ENCODE measurements at regions not wholly inside any gene's neighbourhood (a gene's known extent, or its start where the extent isn't known, plus 50 kb on each side); places are given as distances from the start of the nearest gene placed in this dataset.

DNA sequence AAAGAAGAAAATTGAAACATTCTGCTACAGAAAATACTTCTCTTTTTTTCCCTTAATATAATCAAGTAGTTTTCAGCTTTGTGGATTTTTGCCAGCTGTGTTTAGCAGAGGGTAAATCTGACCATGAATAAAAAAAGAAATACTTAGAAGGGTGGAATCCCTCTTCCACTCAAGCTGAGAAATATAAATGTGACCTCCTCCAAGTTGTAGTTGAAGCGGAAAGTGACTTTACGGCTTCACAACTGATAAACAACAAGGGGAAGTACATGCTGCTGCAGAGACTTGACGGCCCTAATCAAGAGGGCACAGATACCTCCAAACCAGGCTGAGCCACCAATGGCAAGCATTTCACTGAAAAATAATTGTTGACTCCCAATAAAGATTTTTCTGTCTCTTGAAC is 785.0 kb downstream of the SLITRK5 start:
- no peaks in the 10 kb centered on the region for H3K27me3 ChIP-seq
- no peaks in the 10 kb centered on the region for H3K4me1 ChIP-seq
- TF ChIP-seq, protein P1, sequence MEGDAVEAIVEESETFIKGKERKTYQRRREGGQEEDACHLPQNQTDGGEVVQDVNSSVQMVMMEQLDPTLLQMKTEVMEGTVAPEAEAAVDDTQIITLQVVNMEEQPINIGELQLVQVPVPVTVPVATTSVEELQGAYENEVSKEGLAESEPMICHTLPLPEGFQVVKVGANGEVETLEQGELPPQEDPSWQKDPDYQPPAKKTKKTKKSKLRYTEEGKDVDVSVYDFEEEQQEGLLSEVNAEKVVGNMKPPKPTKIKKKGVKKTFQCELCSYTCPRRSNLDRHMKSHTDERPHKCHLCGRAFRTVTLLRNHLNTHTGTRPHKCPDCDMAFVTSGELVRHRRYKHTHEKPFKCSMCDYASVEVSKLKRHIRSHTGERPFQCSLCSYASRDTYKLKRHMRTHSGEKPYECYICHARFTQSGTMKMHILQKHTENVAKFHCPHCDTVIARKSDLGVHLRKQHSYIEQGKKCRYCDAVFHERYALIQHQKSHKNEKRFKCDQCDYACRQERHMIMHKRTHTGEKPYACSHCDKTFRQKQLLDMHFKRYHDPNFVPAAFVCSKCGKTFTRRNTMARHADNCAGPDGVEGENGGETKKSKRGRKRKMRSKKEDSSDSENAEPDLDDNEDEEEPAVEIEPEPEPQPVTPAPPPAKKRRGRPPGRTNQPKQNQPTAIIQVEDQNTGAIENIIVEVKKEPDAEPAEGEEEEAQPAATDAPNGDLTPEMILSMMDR (IDR thresholded peaks at IDR 0.05), result no peak
- TF ChIP-seq POLR2A (IDR thresholded peaks at IDR 0.05), result no peak
- no peak for TF ChIP-seq EP300 (IDR thresholded peaks at IDR 0.05; ENCODE audit: low read depth)
- no peak for TF ChIP-seq POLR2AphosphoS5 (IDR thresholded peaks at IDR 0.05)
- in situ Hi-C loops (cut with MboI; ENCODE audit: low pct_ligation_motif_present in 1 of 4, low pct_unique_long_range_greater_than_20kb in 1 of 4, low sequenced_read_pairs in 3 of 4), result no loop called here
- no peak for DNase-seq
- no peaks in the 10 kb centered on the region for H3K36me3 ChIP-seq
- intact Hi-C loops (cut with DNase I; ENCODE audit: low total_unique reads), result no loop called here
- no peaks in the 10 kb centered on the region for H3K9me3 ChIP-seq
- WGBS, 2 donors (ENCODE audit: low coverage in 1 of 2), result 54 to 62% methylated on average over 3 of the region's 3 CpGs
- no peak overlapping the region for H3K4me3 ChIP-seq
- H3K27ac ChIP-seq, result no peak overlapping the region

DNA sequence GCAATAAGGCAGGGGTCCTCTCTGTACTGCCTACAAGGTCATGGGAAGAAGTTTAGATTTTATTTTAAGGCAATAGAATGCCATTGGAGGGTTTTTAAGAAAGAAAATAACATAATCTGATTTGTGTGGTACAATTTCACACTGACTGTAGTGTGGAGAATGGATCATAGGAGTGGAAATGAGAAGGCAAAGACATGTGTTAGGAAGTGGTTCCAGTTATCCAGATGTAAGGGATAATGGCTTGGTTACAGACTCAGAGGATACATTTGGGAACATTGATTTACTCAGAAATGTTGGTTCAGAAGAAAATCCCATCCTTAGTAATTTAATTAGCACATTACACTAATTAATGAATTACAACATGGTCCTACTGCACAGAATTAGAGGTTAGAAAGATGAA is 788.2 kb downstream of the SLITRK5 start:
- in situ Hi-C loops (cut with MboI; ENCODE audit: low pct_ligation_motif_present in 1 of 4, low pct_unique_long_range_greater_than_20kb in 1 of 4, low sequenced_read_pairs in 3 of 4), result no loop called here
- DNase-seq, result no peak
- Histone ChIP-seq H3K4me3 (no peak overlapping the region), H3K27ac (no peak overlapping the region), H3K36me3 (no peaks in the 10 kb centered on the region), H3K4me1 (no peaks in the 10 kb centered on the region), H3K27me3 (no peaks in the 10 kb centered on the region), H3K9me3 (no peaks in the 10 kb centered on the region)
- TF ChIP-seq, protein P1 (IDR thresholded peaks at IDR 0.05), result no peak
- no peak for TF ChIP-seq EP300 (IDR thresholded peaks at IDR 0.05; ENCODE audit: low read depth)
- TF ChIP-seq POLR2AphosphoS5 (IDR thresholded peaks at IDR 0.05), result no peak
- TF ChIP-seq POLR2A (IDR thresholded peaks at IDR 0.05), result no peak
- intact Hi-C loops (cut with DNase I; ENCODE audit: low total_unique reads), result no loop called here

DNA sequence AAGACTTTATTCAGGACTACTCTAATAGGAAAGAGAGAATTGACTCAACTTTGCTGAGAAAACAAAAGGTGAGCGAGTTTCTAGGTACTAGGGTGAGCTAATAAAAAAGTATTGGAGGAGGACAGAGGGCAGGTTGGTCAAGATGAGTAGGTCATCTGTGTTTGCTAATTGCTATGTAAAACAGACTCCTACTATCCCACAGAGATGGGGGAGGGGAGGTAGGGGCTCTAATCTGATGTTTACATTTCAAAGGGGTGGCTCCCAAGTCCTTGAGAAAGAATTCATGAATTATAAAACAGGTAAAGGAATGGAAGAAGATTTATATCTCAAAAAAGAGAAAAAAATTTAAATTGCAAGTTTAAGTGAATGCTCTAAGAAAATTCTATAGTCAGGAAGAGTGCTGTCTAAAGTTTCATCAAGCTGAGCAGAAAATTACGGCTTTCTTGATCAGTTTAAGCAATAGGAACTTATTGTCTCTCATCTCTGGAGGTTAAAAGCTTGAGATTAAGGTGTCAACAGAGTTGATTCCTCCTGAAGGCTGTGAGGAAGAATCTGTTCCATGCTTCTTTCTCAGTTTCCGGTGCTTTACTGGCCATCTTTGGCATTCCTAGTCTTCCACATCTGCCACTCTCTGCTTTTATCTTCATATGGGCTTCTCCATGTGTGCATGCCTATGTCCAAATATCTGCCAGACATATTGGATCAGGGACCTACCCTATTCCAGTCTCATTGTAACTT is 790.3 kb downstream of the SLITRK5 start:
- WGBS, 2 donors (ENCODE audit: low coverage in 1 of 2), result 69% methylated on average over 3 of the region's 3 CpGs
- intact Hi-C loops (cut with DNase I; ENCODE audit: low total_unique reads), result no loop called here

DNA sequence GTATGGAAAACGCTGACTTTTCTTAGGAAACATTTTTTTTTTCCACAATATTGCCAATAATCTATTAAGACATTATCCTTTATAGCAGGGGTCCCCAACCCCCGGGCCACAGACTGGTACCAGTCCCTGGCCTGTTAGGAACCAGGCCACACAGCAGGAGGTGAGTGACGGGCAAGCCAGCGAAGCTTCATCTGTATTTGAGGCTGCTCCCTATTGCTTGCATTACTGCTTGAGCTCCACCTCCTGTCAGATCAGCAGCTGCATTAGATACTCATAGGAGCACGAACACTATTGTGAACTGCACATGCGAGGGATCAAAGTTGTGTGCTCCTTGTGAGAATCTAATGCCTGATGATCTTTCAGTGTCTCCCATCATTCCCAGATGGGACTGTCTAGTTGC is 793.7 kb downstream of the SLITRK5 start:
- in situ Hi-C loops (cut with MboI; ENCODE audit: low pct_ligation_motif_present in 1 of 4, low pct_unique_long_range_greater_than_20kb in 1 of 4, low sequenced_read_pairs in 3 of 4) (no loop called here), intact Hi-C loops (cut with DNase I; ENCODE audit: low total_unique reads) (no loop called here)
- H3K27ac ChIP-seq, result no peak overlapping the region
- H3K27me3 ChIP-seq, result no peaks in the 10 kb centered on the region
- no peaks in the 10 kb centered on the region for H3K36me3 ChIP-seq
- WGBS, 2 donors (ENCODE audit: low coverage in 1 of 2), result 77 to 81% methylated on average over 4 to 6 of the region's 6 CpGs
- no peak for DNase-seq
- H3K4me1 ChIP-seq, result no peaks in the 10 kb centered on the region
- TF ChIP-seq POLR2AphosphoS5 (IDR thresholded peaks at IDR 0.05) (no peak), POLR2A (IDR thresholded peaks at IDR 0.05) (no peak)
- TF ChIP-seq, protein P1 (IDR thresholded peaks at IDR 0.05), result no peak
- H3K4me3 ChIP-seq, result no peak overlapping the region
- H3K9me3 ChIP-seq, result no peaks in the 10 kb centered on the region

More for the DNA sequence above, 790.3 kb downstream of the SLITRK5 start:
- no peak overlapping the region for H3K27ac ChIP-seq
- H3K36me3 ChIP-seq, result no peaks in the 10 kb centered on the region
- DNase-seq, result no peak
- no peak overlapping the region for H3K4me3 ChIP-seq
- TF ChIP-seq POLR2AphosphoS5 (IDR thresholded peaks at IDR 0.05) (no peak), EP300 (IDR thresholded peaks at IDR 0.05; ENCODE audit: low read depth) (no peak), POLR2A (IDR thresholded peaks at IDR 0.05) (no peak)
- TF ChIP-seq, protein P1 (IDR thresholded peaks at IDR 0.05), result no peak
- H3K27me3 ChIP-seq, result no peaks in the 10 kb centered on the region
- no peaks in the 10 kb centered on the region for H3K4me1 ChIP-seq
- no peaks in the 10 kb centered on the region for H3K9me3 ChIP-seq
- in situ Hi-C loops (cut with MboI; ENCODE audit: low pct_ligation_motif_present in 1 of 4, low pct_unique_long_range_greater_than_20kb in 1 of 4, low sequenced_read_pairs in 3 of 4), result no loop called here
